HCT116 (cell line): ENCODE measurements at regions not wholly inside any gene's neighbourhood (a gene's known extent, or its start where the extent isn't known, plus 50 kb on each side); places are given as distances from the start of the nearest gene placed in this dataset.

Experiments used
- ATAC-seq: fragments of 200-7000 bp; cut with Tn5 transposase; 2 replicates; pipeline ENCODE4 v1.9.1; 2020; ENCODE audit warnings: mild to moderate bottlenecking, moderate library complexity
- BruUV-seq: library from RNA; stranded (reverse); fragments of 400-500 nt; replicated peaks from 2 replicates; lab custom pipeline; 2021; lab: Mats Ljungman, UMichigan
- CTCF ChIA-PET: fragments of 300-600 bp; sonication (Branson Sonifier 250); formaldehyde crosslinking; loops from one replicate; lab custom pipeline; 2021; ENCODE audit warnings: antibody characterized with exemption; lab: Charles Lee
- POLR2A ChIA-PET: fragments of 300-600, 350-600 bp; sonication (Branson Sonifier 250); formaldehyde crosslinking; loops from one replicate; lab custom pipeline; 2021; ENCODE audit warnings: antibody characterized with exemption; lab: Charles Lee
- RAD21 ChIA-PET, 2 experiments: fragments of 300-600 bp; sonication (Branson Sonifier 250); formaldehyde crosslinking; loops; one replicate each; lab custom pipeline; 2023; ENCODE audit warnings: low total read pairs in 2 of 2; ENCODE audit not compliant: uncharacterized antibody in 2 of 2, unreplicated experiment in 2 of 2, low non-redundant PET in 1 of 2; lab: Charles Lee
- DNase-seq: peaks from one replicate; pipeline ENCODE4 v3.0.0-alpha.2; 2010; ENCODE audit warnings: low read depth, low spot score
- H2AFZ ChIP-seq: fragments of 200-600 bp; shearing (Covaris generic), sonication (generic); 2 replicates; pipeline ENCODE4 v1.6.1; 2017; ENCODE audit warnings: low read depth, mixed run types, mixed read lengths, antibody characterized with exemption, low read length; ENCODE audit not compliant: poor library complexity, severe bottlenecking
- H3K27ac ChIP-seq: 2 replicates; pipeline ENCODE4 v1.5.1; 2012; ENCODE audit warnings: low read depth, low read length
- H3K27me3 ChIP-seq: fragments of 200-600 bp; sonication (generic); 2 replicates; pipeline ENCODE4 v1.6.1; 2016; ENCODE audit warnings: mixed run types, low read length, mixed read lengths; ENCODE audit not compliant: insufficient read depth
- H3K36me3 ChIP-seq, 2 experiments: fragments of 200-500 bp in 1 of 2; fragments of 200-600 bp in 1 of 2; sonication (Bioruptor generic) in 1 of 2; sonication (generic) in 1 of 2; 2 replicates each; pipeline versions ENCODE4 v1.5.1 to v1.6.1; 2014 to 2016; ENCODE audit warnings: low read length in 2 of 2, inconsistent platforms in 1 of 2, mixed read lengths in 1 of 2, mixed run types in 1 of 2; ENCODE audit not compliant: insufficient read depth in 2 of 2, control insufficient read depth in 1 of 2
- H3K4me1 ChIP-seq, 2 experiments: fragments of 200-600 bp in 1 of 2; sonication (generic) in 1 of 2; 2 replicates each; pipeline versions ENCODE4 v1.5.1 to v1.6.1; 2012 to 2017; ENCODE audit warnings: low read length in 2 of 2, inconsistent platforms in 1 of 2, mild to moderate bottlenecking in 1 of 2, mixed read lengths in 1 of 2, mixed run types in 1 of 2, moderate library complexity in 1 of 2; ENCODE audit not compliant: insufficient read depth in 2 of 2, control insufficient read depth in 1 of 2
- H3K4me2 ChIP-seq: fragments of 200-600 bp; sonication (generic); 2 replicates; pipeline ENCODE4 v1.6.1; 2017; ENCODE audit warnings: mixed run types, low read length, mixed read lengths
- H3K4me3 ChIP-seq, 2 experiments: fragments of 200-600 bp in 1 of 2; sonication (generic) in 1 of 2; replicated peaks in 1 of 2; 2 replicates each; pipeline ENCODE4 v1.5.1; 2011 to 2016; ENCODE audit warnings: low read length in 2 of 2, control low read depth in 1 of 2, low read depth in 1 of 2, mild to moderate bottlenecking in 1 of 2, mixed read lengths in 1 of 2, mixed run types in 1 of 2
- H3K79me2 ChIP-seq: fragments of 200-600 bp; sonication (generic); 2 replicates; pipeline ENCODE4 v1.6.1; 2017; ENCODE audit warnings: mild to moderate bottlenecking, mixed run types, low read length, moderate library complexity, mixed read lengths; ENCODE audit not compliant: insufficient read depth
- H3K9ac ChIP-seq: fragments of 200-600 bp; sonication (generic); 2 replicates; pipeline ENCODE4 v1.6.1; 2016; ENCODE audit warnings: low read length, mixed read lengths
- H3K9me2 ChIP-seq: fragments of 200-600 bp; sonication (generic), shearing (Covaris generic); 2 replicates; pipeline ENCODE4 v1.6.1; 2017; ENCODE audit warnings: mixed run types, mild to moderate bottlenecking, moderate library complexity; ENCODE audit not compliant: insufficient read depth
- H3K9me3 ChIP-seq, 2 experiments: fragments of 200-500 bp in 1 of 2; fragments of 200-600 bp in 1 of 2; sonication (Bioruptor generic) in 1 of 2; sonication (generic) in 1 of 2; 2 replicates each; pipeline ENCODE4 v1.6.1; 2014 to 2017; ENCODE audit warnings: low read length in 2 of 2, mixed read lengths in 2 of 2, inconsistent platforms in 1 of 2, low read depth in 1 of 2, mild to moderate bottlenecking in 1 of 2, mixed run types in 1 of 2, moderate library complexity in 1 of 2; ENCODE audit not compliant: control insufficient read depth in 1 of 2, insufficient read depth in 1 of 2
- H4K20me1 ChIP-seq: fragments of 200-600 bp; sonication (generic), shearing (Covaris generic); 2 replicates; pipeline ENCODE4 v1.6.1; 2017; ENCODE audit warnings: mixed run types, mild to moderate bottlenecking, moderate library complexity; ENCODE audit not compliant: insufficient read depth
- CTCF ChIP-seq, 3 experiments: fragments of 200-600 bp in 1 of 3; sonication (generic) in 1 of 3; IDR thresholded peaks in 2 of 3; conservative IDR thresholded peaks in 1 of 3; 2 replicates each; pipeline ENCODE4 v1.5.1; 2012 to 2017; ENCODE audit warnings: low read depth in 2 of 3, low read length in 2 of 3, antibody characterized with exemption in 1 of 3, borderline replicate concordance in 1 of 3, control low read depth in 1 of 3, mild to moderate bottlenecking in 1 of 3, mixed read lengths in 1 of 3, mixed run types in 1 of 3, moderate library complexity in 1 of 3; ENCODE audit not compliant: insufficient read depth in 1 of 3
- ZBTB33 ChIP-seq: IDR thresholded peaks from 2 replicates; pipeline ENCODE4 v1.6.1; 2011; ENCODE audit warnings: mild to moderate bottlenecking, low read length, moderate library complexity; ENCODE audit not compliant: insufficient replicate concordance; ENCODE audit errors: extremely low read depth
- intact Hi-C: fragments of 100-400 bp; cut with micrococcal nuclease; formaldehyde crosslinking; loops from 2 replicates; pipeline ENCODE4 v1.10.0; 2022

- Histone ChIP-seq H4K20me1 (no peaks in the 10 kb centered on the region), H3K36me3 (no peaks in the 10 kb centered on the region), H3K9ac (no peak overlapping the region), H3K4me1 (no peaks in the 10 kb centered on the region), H3K27me3 (no peaks in the 10 kb centered on the region), H3K9me3 (peaks cover 0 to 22% of the 10 kb centered on the region in 2 experiments; a peak in 2 of 4 replicates), H3K79me2 (no peaks in the 10 kb centered on the region), H3K4me3 (no peak overlapping the region), H2AFZ (no peak overlapping the region), H3K4me2 (no peak overlapping the region), H3K9me2 (no peaks in the 10 kb centered on the region), H3K27ac (no peak overlapping the region)
- ChIA-PET CTCF (no interaction called here), RAD21 (no interaction called here), POLR2A (no interaction called here)
- intact Hi-C loops = no loop called here
- no peak for ATAC-seq
- no peak for DNase-seq
- BruUV-seq = no TSS peak
- TF ChIP-seq CTCF (IDR thresholded peaks at IDR 0.05 in 2 of 3, conservative IDR thresholded peaks at IDR 0.05 in 1 of 3; ENCODE audit: borderline replicate concordance in 1 of 3, insufficient read depth in 1 of 3, low read depth in 2 of 3, low read length in 2 of 3) (peak in 2 of 3 experiments; percentile 24; a peak in 2 of 6 replicates), ZBTB33 (no peak)
Observed at GRCh38 chr7:57308631-57309408, 141.2 kb upstream of the ZNF716 start.
